ENCODE measurements at regions not wholly inside any gene's neighbourhood (a gene's known extent, or its start where the extent isn't known, plus 50 kb on each side); places are given as distances from the start of the nearest gene placed in this dataset.

GRCh38 chr2:239749272-239749873, 275.8 kb downstream of the NDUFA10 start:
- WGBS, 5 donors = 77 to 90% (median 84%) methylated on average over 9 to 12 of the region's 12 CpGs
- Histone ChIP-seq H3K9me3 (no peaks in the 10 kb centered on the region), H3K4me1 (peaks cover 0 to 14% (median 6%) of the 10 kb centered on the region in 4 donors), H3K27me3 (peaks cover 0 to 40% (median 0%) of the 10 kb centered on the region in 3 donors), H3K36me3 (no peaks in the 10 kb centered on the region), H3K4me3 (no peak overlapping the region), H3K27ac (no peak overlapping the region)
- TF ChIP-seq CTCF (IDR thresholded peaks at IDR 0.05) = no peak
- no peak for TF ChIP-seq EP300 (IDR thresholded peaks at IDR 0.05)
- no peak for TF ChIP-seq POLR2A (IDR thresholded peaks at IDR 0.05)
- no peak for TF ChIP-seq POLR2AphosphoS5 (IDR thresholded peaks at IDR 0.05)
- intact Hi-C loops (cut with DNase I; ENCODE audit: low total_unique reads) = no loop called here
- DNase-seq = no peak

- TF ChIP-seq POLR2AphosphoS5 (IDR thresholded peaks at IDR 0.05) = no peak
- no peak for TF ChIP-seq EP300 (IDR thresholded peaks at IDR 0.05)
- no peak for TF ChIP-seq POLR2A (IDR thresholded peaks at IDR 0.05)
- TF ChIP-seq CTCF (IDR thresholded peaks at IDR 0.05) = no peak
- 72 to 85% (median 80%) methylated on average over 4 to 9 of the region's 9 CpGs for WGBS, 5 donors
- Histone ChIP-seq H3K4me1 (peaks cover 0 to 14% (median 6%) of the 10 kb centered on the region in 4 donors), H3K27me3 (peaks cover 0 to 44% (median 0%) of the 10 kb centered on the region in 3 donors), H3K27ac (no peak overlapping the region), H3K36me3 (no peaks in the 10 kb centered on the region), H3K9me3 (no peaks in the 10 kb centered on the region), H3K4me3 (no peak overlapping the region)
- intact Hi-C loops (cut with DNase I; ENCODE audit: low total_unique reads) = no loop called here
- no peak for DNase-seq
Measured at GRCh38 chr2:239748811-239749210, 276.3 kb downstream of the NDUFA10 start.

- H3K9me3 ChIP-seq = no peaks in the 10 kb centered on the region
- peaks cover 0 to 54% (median 0%) of the 10 kb centered on the region in 3 donors for H3K27me3 ChIP-seq
- TF ChIP-seq POLR2A (IDR thresholded peaks at IDR 0.05) (no peak), CTCF (IDR thresholded peaks at IDR 0.05) (no peak), POLR2AphosphoS5 (IDR thresholded peaks at IDR 0.05) (no peak), EP300 (IDR thresholded peaks at IDR 0.05) (no peak)
- DNase-seq = no peak
- H3K4me3 ChIP-seq = no peak overlapping the region
- peaks cover 0 to 14% (median 6%) of the 10 kb centered on the region in 4 donors for H3K4me1 ChIP-seq
- WGBS, 5 donors = 84 to 89% (median 87%) methylated on average over 3 to 5 of the region's 5 CpGs
- intact Hi-C loops (cut with DNase I; ENCODE audit: low total_unique reads) = no loop called here
- H3K36me3 ChIP-seq = no peaks in the 10 kb centered on the region
- H3K27ac ChIP-seq = no peak overlapping the region
Measured at GRCh38 chr2:239747771-239748170, 277.4 kb downstream of the NDUFA10 start.

GRCh38 chr2:239747274-239747673, 277.9 kb downstream of the NDUFA10 start:
- H3K4me1 ChIP-seq = peaks cover 0 to 12% (median 4%) of the 10 kb centered on the region in 4 donors
- no peaks in the 10 kb centered on the region for H3K9me3 ChIP-seq
- TF ChIP-seq CTCF (IDR thresholded peaks at IDR 0.05) (no peak), POLR2A (IDR thresholded peaks at IDR 0.05) (no peak), POLR2AphosphoS5 (IDR thresholded peaks at IDR 0.05) (no peak), EP300 (IDR thresholded peaks at IDR 0.05) (no peak)
- peaks cover 0 to 56% (median 0%) of the 10 kb centered on the region in 3 donors for H3K27me3 ChIP-seq
- H3K36me3 ChIP-seq = no peaks in the 10 kb centered on the region
- H3K27ac ChIP-seq = no peak overlapping the region
- intact Hi-C loops (cut with DNase I; ENCODE audit: low total_unique reads) = no loop called here
- DNase-seq = no peak
- 55 to 72% (median 60%) methylated on average over 16 of the region's 16 CpGs for WGBS, 5 donors
- no peak overlapping the region for H3K4me3 ChIP-seq

Measured in stomach (tissue), 8 donors.